A673 (cell line): ENCODE measurements at regions not wholly inside any gene's neighbourhood (a gene's known extent, or its start where the extent isn't known, plus 50 kb on each side); places are given as distances from the start of the nearest gene placed in this dataset.

Experiments used
- BruUV-seq: library from RNA; stranded (reverse); fragments of 400-500 nt; replicated peaks from 2 replicates; lab custom pipeline; 2021; lab: Mats Ljungman, UMichigan
- CTCF ChIA-PET: fragments of 300-600 bp; sonication (Branson Sonifier 250); formaldehyde crosslinking; loops from one replicate; lab custom pipeline; 2022; ENCODE audit warnings: antibody characterized with exemption; lab: Charles Lee
- POLR2A ChIA-PET: fragments of 300-600 bp; sonication (Branson Sonifier 250); formaldehyde crosslinking; loops from one replicate; lab custom pipeline; 2022; ENCODE audit warnings: antibody characterized with exemption; ENCODE audit not compliant: low non-redundant PET; lab: Charles Lee
- DNase-seq: peaks from one replicate; pipeline ENCODE4 v3.0.0-alpha.2; 2015; ENCODE audit warnings: low spot score
- H3K27ac ChIP-seq: fragments of 200-600 bp; sonication (generic); 2 replicates; pipeline ENCODE4 v1.5.1; 2016; ENCODE audit warnings: mixed run types, low read depth, mild to moderate bottlenecking, mixed read lengths, antibody characterized with exemption, low read length; ENCODE audit not compliant: poor library complexity, severe bottlenecking
- H3K27me3 ChIP-seq: fragments of 200-600 bp; sonication (generic); replicated peaks from 2 replicates; pipeline ENCODE4 v1.6.1; 2017; ENCODE audit warnings: mixed run types, low read depth, mild to moderate bottlenecking, mixed read lengths, antibody characterized with exemption, low read length; ENCODE audit not compliant: insufficient read depth, poor library complexity
- H3K36me3 ChIP-seq: fragments of 200-600 bp; sonication (generic); 2 replicates; pipeline ENCODE4 v1.6.1; 2016; ENCODE audit warnings: mixed run types, mild to moderate bottlenecking, mixed read lengths, antibody characterized with exemption, low read length; ENCODE audit not compliant: insufficient read depth, poor library complexity, severe bottlenecking
- H3K4me1 ChIP-seq: fragments of 200-600 bp; sonication (generic); 2 replicates; pipeline ENCODE4 v1.6.1; 2017; ENCODE audit warnings: mixed run types, mild to moderate bottlenecking, mixed read lengths, antibody characterized with exemption, low read length; ENCODE audit not compliant: insufficient read depth, poor library complexity, severe bottlenecking
- H3K4me3 ChIP-seq: fragments of 200-600 bp; sonication (generic); 2 replicates; pipeline ENCODE4 v1.5.1; 2016; ENCODE audit warnings: low read depth, mixed run types, mild to moderate bottlenecking, mixed read lengths, low read length; ENCODE audit not compliant: poor library complexity, severe bottlenecking
- H3K9me3 ChIP-seq: fragments of 200-600 bp; sonication (generic); 2 replicates; pipeline ENCODE4 v1.6.1; 2016; ENCODE audit warnings: mixed run types, low read depth, mild to moderate bottlenecking, mixed read lengths, antibody characterized with exemption, low read length; ENCODE audit not compliant: poor library complexity, severe bottlenecking
- CTCF ChIP-seq: fragments of 300-800, 200-600 bp; sonication (generic); conservative IDR thresholded peaks from 2 replicates; pipeline ENCODE4 v1.5.1; 2017; ENCODE audit warnings: low read depth, mild to moderate bottlenecking, antibody characterized with exemption, low read length, moderate library complexity, mixed read lengths
- EZH2 ChIP-seq: fragments of 200-600 bp; sonication (generic); IDR thresholded peaks from 2 replicates; pipeline ENCODE4 v1.6.1; 2017; ENCODE audit warnings: borderline replicate concordance, low read depth, mild to moderate bottlenecking, mixed read lengths, antibody characterized with exemption, low read length; ENCODE audit not compliant: poor library complexity, severe bottlenecking
- intact Hi-C: fragments of 100-400 bp; cut with micrococcal nuclease; formaldehyde crosslinking; loops from one replicate; pipeline ENCODE4 v1.10.0; 2022; ENCODE audit not compliant: unreplicated experiment

- no peaks in the 10 kb centered on the region for H3K36me3 ChIP-seq
- H3K27me3 ChIP-seq, result peaks cover 36% of the 10 kb centered on the region
- intact Hi-C loops, result no loop called here
- no peak overlapping the region for H3K4me3 ChIP-seq
- ChIA-PET POLR2A (no interaction called here), CTCF (no interaction called here)
- TF ChIP-seq EZH2 (no peak), CTCF (no peak)
- no peaks in the 10 kb centered on the region for H3K9me3 ChIP-seq
- no TSS peak for BruUV-seq
- H3K4me1 ChIP-seq, result no peaks in the 10 kb centered on the region
- no peak overlapping the region for H3K27ac ChIP-seq
- DNase-seq, result no peak
Measured at GRCh38 chr7:3215624-3216585, 85.1 kb upstream of the SDK1 start.

- no peak for DNase-seq
- ChIA-PET POLR2A (no interaction called here), CTCF (no interaction called here)
- intact Hi-C loops, result no loop called here
- peaks cover 44% of the 10 kb centered on the region for H3K27me3 ChIP-seq
- TF ChIP-seq EZH2 (no peak), CTCF (no peak)
- H3K9me3 ChIP-seq, result no peaks in the 10 kb centered on the region
- H3K36me3 ChIP-seq, result no peaks in the 10 kb centered on the region
- BruUV-seq, result no TSS peak
- no peaks in the 10 kb centered on the region for H3K4me1 ChIP-seq
- H3K27ac ChIP-seq, result no peak overlapping the region
- no peak overlapping the region for H3K4me3 ChIP-seq
Measured at GRCh38 chr7:3217166-3217565, 83.9 kb upstream of the SDK1 start.

- intact Hi-C loops, result no loop called here
- no TSS peak for BruUV-seq
- DNase-seq, result no peak
- peaks cover 44% of the 10 kb centered on the region for H3K27me3 ChIP-seq
- H3K4me3 ChIP-seq, result no peak overlapping the region
- CTCF ChIA-PET, result no interaction called here
- no peaks in the 10 kb centered on the region for H3K9me3 ChIP-seq
- POLR2A ChIA-PET, result no interaction called here
- TF ChIP-seq EZH2 (no peak), CTCF (no peak)
- H3K4me1 ChIP-seq, result no peaks in the 10 kb centered on the region
- no peak overlapping the region for H3K27ac ChIP-seq
- H3K36me3 ChIP-seq, result no peaks in the 10 kb centered on the region
Measured at GRCh38 chr7:3218411-3219225, 82.4 kb upstream of the SDK1 start.
